H1 (cell line): ENCODE measurements at regions not wholly inside any gene's neighbourhood (a gene's known extent, or its start where the extent isn't known, plus 50 kb on each side); places are given as distances from the start of the nearest gene placed in this dataset.

Experiments used
- CTCF ChIA-PET: fragments of 300-600 bp; sonication (Branson Sonifier 250); formaldehyde crosslinking; loops from one replicate; lab custom pipeline; 2021; ENCODE audit not compliant: partially characterized antibody; lab: Charles Lee
- POLR2A ChIA-PET: fragments of 300-600 bp; sonication (Branson Sonifier 250); formaldehyde crosslinking; loops from one replicate; lab custom pipeline; 2021; ENCODE audit warnings: inconsistent platforms; ENCODE audit not compliant: partially characterized antibody; lab: Charles Lee
- DNase-seq, 2 experiments: peaks; one replicate each; pipeline versions ENCODE4 v3.0.0 to v3.0.0-alpha.2; 2010 to 2022; ENCODE audit warnings: low spot score in 2 of 2, low read depth in 1 of 2, mixed read lengths in 1 of 2
- FAIRE-seq: peaks from 2 replicates; lab custom pipeline; 2011; peaks lifted over from hg19 to GRCh38; lab: Jason Lieb, UNC
- H2AFZ ChIP-seq: 2 replicates; pipeline ENCODE4 v1.8.1; 2012; ENCODE audit warnings: low read length, inconsistent platforms
- H2AK5ac ChIP-seq: 2 replicates; pipeline ENCODE4 v1.6.1; 2013; ENCODE audit warnings: low read depth, low read length
- H2BK120ac ChIP-seq: replicated peaks from 2 replicates; pipeline ENCODE3; 2013; ENCODE audit warnings: low read depth, low read length, inconsistent platforms
- H2BK12ac ChIP-seq: 2 replicates; pipeline ENCODE4 v1.6.1; 2013; ENCODE audit warnings: low read depth, low read length
- H2BK15ac ChIP-seq: 2 replicates; pipeline ENCODE4 v1.6.1; 2013; ENCODE audit warnings: low read length
- H2BK20ac ChIP-seq: 2 replicates; pipeline ENCODE4 v1.6.1; 2013; ENCODE audit warnings: low read length
- H2BK5ac ChIP-seq: 2 replicates; pipeline ENCODE4 v1.6.1; 2013; ENCODE audit warnings: low read depth, low read length
- H3K14ac ChIP-seq: 2 replicates; pipeline ENCODE4 v1.6.1; 2013; ENCODE audit warnings: inconsistent platforms; ENCODE audit not compliant: insufficient read length
- H3K18ac ChIP-seq: 2 replicates; pipeline ENCODE4 v1.6.1; 2013; ENCODE audit warnings: low read length; ENCODE audit errors: extremely low read depth
- H3K23ac ChIP-seq: 2 replicates; pipeline ENCODE4 v1.6.1; 2013; ENCODE audit warnings: inconsistent platforms; ENCODE audit not compliant: insufficient read length
- H3K23me2 ChIP-seq: 2 replicates; pipeline ENCODE4 v1.6.1; 2013; ENCODE audit warnings: low read depth, low read length
- H3K27ac ChIP-seq: 2 replicates; pipeline ENCODE4 v1.6.1; 2011; ENCODE audit warnings: low read depth, low read length, inconsistent platforms
- H3K27me3 ChIP-seq, 4 experiments: replicated peaks in 1 of 4; 1 replicate in 1 of 4; 2 replicates in 3 of 4; pipeline versions ENCODE4 v1.6.1 to v1.8.1; 2011 to 2013; ENCODE audit warnings: low read length in 3 of 4, mild to moderate bottlenecking in 3 of 4, inconsistent platforms in 2 of 4, mixed read lengths in 2 of 4, moderate library complexity in 1 of 4; ENCODE audit not compliant: control insufficient read depth in 3 of 4, insufficient read depth in 3 of 4; ENCODE audit errors: extremely low read depth in 1 of 4
- H3K36me3 ChIP-seq, 4 experiments: 2 replicates each; pipeline versions ENCODE4 v1.6.1 to v1.8.1; 2011 to 2013; ENCODE audit warnings: mild to moderate bottlenecking in 4 of 4, low read length in 3 of 4, moderate library complexity in 2 of 4, control low read depth in 1 of 4, inconsistent platforms in 1 of 4; ENCODE audit not compliant: insufficient read depth in 4 of 4, control insufficient read depth in 2 of 4
- H3K4ac ChIP-seq: replicated peaks from 2 replicates; pipeline ENCODE3; 2013; ENCODE audit warnings: low read length, low read depth, mixed read lengths, inconsistent platforms; ENCODE audit not compliant: insufficient read length
- H3K4me1 ChIP-seq, 4 experiments: replicated peaks in 1 of 4; 1 replicate in 1 of 4; 2 replicates in 3 of 4; pipeline versions ENCODE4 v1.6.1 to v1.8.1; 2011 to 2013; ENCODE audit warnings: low read length in 3 of 4, inconsistent platforms in 2 of 4, mixed read lengths in 1 of 4; ENCODE audit not compliant: insufficient read depth in 4 of 4, control insufficient read depth in 3 of 4
- H3K4me2 ChIP-seq, 2 experiments: 2 replicates each; pipeline versions ENCODE4 v1.6.1 to v1.8.1; 2011 to 2013; ENCODE audit warnings: low read depth in 2 of 2, low read length in 2 of 2, control low read depth in 1 of 2, inconsistent platforms in 1 of 2, mild to moderate bottlenecking in 1 of 2; ENCODE audit not compliant: insufficient read depth in 1 of 2
- H3K4me3 ChIP-seq, 4 experiments: fragments of 200-600, 300-600 bp in 1 of 4; sonication (generic), shearing (Covaris generic), sonication (Bioruptor Twin) in 1 of 4; 2 replicates each; pipeline versions ENCODE4 v1.5.1 to v1.8.1; 2011 to 2016; ENCODE audit warnings: low read length in 4 of 4, low read depth in 3 of 4, control low read depth in 2 of 4, inconsistent platforms in 2 of 4, mild to moderate bottlenecking in 2 of 4, mixed read lengths in 1 of 4, moderate library complexity in 1 of 4; ENCODE audit not compliant: insufficient read depth in 2 of 4; ENCODE audit errors: extremely low read depth in 1 of 4
- H3K56ac ChIP-seq: replicated peaks from 2 replicates; pipeline ENCODE3; 2013; ENCODE audit warnings: low read depth, mild to moderate bottlenecking, mixed read lengths, low read length, inconsistent platforms; ENCODE audit not compliant: insufficient read length
- H3K79me1 ChIP-seq: 2 replicates; pipeline ENCODE4 v1.6.1; 2013; ENCODE audit warnings: low read depth, low read length, control low read depth
- H3K79me2 ChIP-seq, 2 experiments: 2 replicates each; pipeline versions ENCODE4 v1.6.1 to v1.8.1; 2012 to 2013; ENCODE audit warnings: low read length in 2 of 2, mild to moderate bottlenecking in 2 of 2, inconsistent platforms in 1 of 2; ENCODE audit not compliant: insufficient read depth in 2 of 2, control insufficient read depth in 1 of 2
- H3K9ac ChIP-seq, 4 experiments: replicated peaks in 1 of 4; 1 replicate in 1 of 4; 2 replicates in 3 of 4; pipeline versions ENCODE4 v1.6.1 to v1.8.1; 2011 to 2013; ENCODE audit warnings: low read depth in 3 of 4, low read length in 3 of 4, control low read depth in 2 of 4, mild to moderate bottlenecking in 2 of 4, moderate library complexity in 2 of 4, inconsistent platforms in 1 of 4; ENCODE audit errors: extremely low read depth in 1 of 4
- H3K9me3 ChIP-seq, 2 experiments: 2 replicates each; pipeline versions ENCODE4 v1.6.1 to v1.8.1; 2012 to 2013; ENCODE audit warnings: mild to moderate bottlenecking in 2 of 2, moderate library complexity in 2 of 2, control low read depth in 1 of 2, inconsistent platforms in 1 of 2, low read depth in 1 of 2, low read length in 1 of 2, mixed read lengths in 1 of 2; ENCODE audit not compliant: insufficient read depth in 2 of 2
- H4K20me1 ChIP-seq, 2 experiments: replicated peaks in 1 of 2; 2 replicates each; pipeline versions ENCODE3 to v1.8.1; 2011 to 2013; ENCODE audit warnings: inconsistent platforms in 2 of 2, low read length in 2 of 2, mild to moderate bottlenecking in 1 of 2; ENCODE audit not compliant: insufficient read depth in 2 of 2, control insufficient read depth in 1 of 2
- H4K5ac ChIP-seq: 2 replicates; pipeline ENCODE4 v1.6.1; 2013; ENCODE audit warnings: low read length, low read depth, mixed read lengths, inconsistent platforms; ENCODE audit not compliant: insufficient read length
- H4K8ac ChIP-seq: 2 replicates; pipeline ENCODE4 v1.8.0; 2013; ENCODE audit warnings: mild to moderate bottlenecking, moderate library complexity, low read length, inconsistent platforms; ENCODE audit not compliant: insufficient read depth; ENCODE audit errors: extremely low read depth
- H4K91ac ChIP-seq: replicated peaks from 2 replicates; pipeline ENCODE3; 2013; ENCODE audit warnings: low read length, mixed read lengths, inconsistent platforms; ENCODE audit not compliant: insufficient read length
- CHD7 ChIP-seq: fragments of 300-600 bp; sonication (generic); IDR thresholded peaks from 2 replicates; pipeline ENCODE4 v1.7.1; 2012; ENCODE audit warnings: low read length, moderate library complexity, mild to moderate bottlenecking, inconsistent platforms; ENCODE audit not compliant: insufficient replicate concordance
- WGBS, 2 experiments: shearing (Covaris generic) in 1 of 2; methylation state at CpG; one replicate each; pipeline versions ENCODE4 v1.1.6 to v1.1.7; 2013 to 2015; ENCODE audit warnings: low lambda C conversion rate in 2 of 2, mixed read lengths in 2 of 2, inconsistent platforms in 1 of 2, low coverage in 1 of 2, missing lambda C conversion rate in 1 of 2; ENCODE audit not compliant: insufficient replicate concordance in 2 of 2, insufficient coverage in 1 of 2, insufficient read length in 1 of 2; ENCODE audit errors: extremely low coverage in 1 of 2, missing lambda C conversion rate in 1 of 2; 5-methylcytosine and 5-hydroxymethylcytosine counted together

GRCh38 chr16:13845232-13845631, 74.7 kb upstream of the ERCC4 start:
- H3K36me3 ChIP-seq: no peaks in the 10 kb centered on the region
- H4K5ac ChIP-seq: no peak overlapping the region
- H2BK5ac ChIP-seq: no peak overlapping the region
- H4K91ac ChIP-seq: no peak overlapping the region
- H3K4me1 ChIP-seq: no peaks in the 10 kb centered on the region
- ChIA-PET CTCF (no interaction called here), POLR2A (no interaction called here)
- FAIRE-seq (no peak), DNase-seq (no peak)
- no peaks in the 10 kb centered on the region for H3K23me2 ChIP-seq
- H2BK20ac ChIP-seq: no peak overlapping the region
- no peak overlapping the region for H3K18ac ChIP-seq
- no peak overlapping the region for H3K9ac ChIP-seq
- H3K4ac ChIP-seq: no peak overlapping the region
- no peaks in the 10 kb centered on the region for H3K79me1 ChIP-seq
- H3K23ac ChIP-seq: no peak overlapping the region
- no peak overlapping the region for H2AFZ ChIP-seq
- no peak overlapping the region for H3K27ac ChIP-seq
- H3K27me3 ChIP-seq: no peaks in the 10 kb centered on the region
- no peak overlapping the region for H2BK12ac ChIP-seq
- 87% methylated on average over 2 of the region's 2 CpGs; no CpG with 5 or more reads in 1 of the 2 experiments for WGBS, 2 experiments
- no peak overlapping the region for H3K14ac ChIP-seq
- H2BK15ac ChIP-seq: no peak overlapping the region
- H4K20me1 ChIP-seq: no peaks in the 10 kb centered on the region
- no peaks in the 10 kb centered on the region for H3K79me2 ChIP-seq
- H4K8ac ChIP-seq: no peak overlapping the region
- no peak overlapping the region for H2AK5ac ChIP-seq
- no peak overlapping the region for H2BK120ac ChIP-seq
- H3K4me2 ChIP-seq: no peak overlapping the region
- no peak overlapping the region for H3K56ac ChIP-seq
- H3K9me3 ChIP-seq: 0 out of 4 replicates have a peak, but pooled peaks cover 0 to 3% of the 10 kb centered on the region in 2 experiments
- H3K4me3 ChIP-seq: no peak overlapping the region
- TF ChIP-seq CHD7: no peak
